Endothelial cell of umbilical vein (primary cell): ENCODE measurements at regions not wholly inside any gene's neighbourhood (a gene's known extent, or its start where the extent isn't known, plus 50 kb on each side); places are given as distances from the start of the nearest gene placed in this dataset.
A peak's percentile ranks its signal among the peaks of the same experiment; 100 is the strongest.

Experiments
- BruUV-seq: library from RNA; stranded (reverse); fragments of 400-500 nt; replicated peaks from 2 replicates; lab custom pipeline; 2021; lab: Mats Ljungman, UMichigan
- CTCF ChIA-PET: fragments of 300-600, 350-600 bp; sonication (Branson Sonifier 250); formaldehyde crosslinking; loops from one replicate; lab custom pipeline; 2021; ENCODE audit warnings: antibody characterized with exemption, inconsistent platforms; lab: Charles Lee
- POLR2A ChIA-PET: fragments of 300-600, 350-600 bp; sonication (Branson Sonifier 250); formaldehyde crosslinking; loops from one replicate; lab custom pipeline; 2021; ENCODE audit warnings: antibody characterized with exemption, inconsistent platforms; lab: Charles Lee
- DNase-seq: peaks from one replicate; pipeline ENCODE4 v3.0.0-alpha.2; 2011; ENCODE audit warnings: low read depth, low spot score
- FAIRE-seq: peaks from 2 replicates; lab custom pipeline; 2011; peaks lifted over from hg19 to GRCh38; lab: Jason Lieb, UNC
- H2AFZ ChIP-seq: 2 replicates; pipeline ENCODE4 v1.6.0; 2012; ENCODE audit warnings: low read depth, low read length, control low read depth, inconsistent platforms
- H3K27ac ChIP-seq: 2 replicates; pipeline ENCODE4 v1.5.1; 2011; ENCODE audit warnings: low read depth, mild to moderate bottlenecking, control low read depth, low read length, moderate library complexity; ENCODE audit not compliant: insufficient read depth
- H3K27me3 ChIP-seq, 2 experiments: 2 replicates each; pipeline versions ENCODE4 v1.6.0 to v1.6.1; 2011; ENCODE audit warnings: low read length in 2 of 2, mixed read lengths in 1 of 2; ENCODE audit not compliant: control insufficient read depth in 2 of 2, insufficient read depth in 2 of 2
- H3K36me3 ChIP-seq, 2 experiments: 2 replicates in 1 of 2; 3 replicates in 1 of 2; pipeline ENCODE4 v1.5.1; 2011; ENCODE audit warnings: low read length in 2 of 2, mild to moderate bottlenecking in 1 of 2, moderate library complexity in 1 of 2; ENCODE audit not compliant: control insufficient read depth in 2 of 2, insufficient read depth in 2 of 2; ENCODE audit errors: extremely low read depth in 1 of 2
- H3K4me1 ChIP-seq: 3 replicates; pipeline ENCODE4 v1.5.1; 2011; ENCODE audit warnings: mild to moderate bottlenecking, low read length; ENCODE audit not compliant: control insufficient read depth, insufficient read depth; ENCODE audit errors: extremely low read depth
- H3K4me2 ChIP-seq: 2 replicates; pipeline ENCODE4 v1.6.1; 2011; ENCODE audit warnings: low read length, control low read depth, mixed read lengths; ENCODE audit not compliant: insufficient read depth
- H3K4me3 ChIP-seq, 3 experiments: fragments of 200-600 bp in 1 of 3; sonication (generic), shearing (Covaris generic) in 1 of 3; replicated peaks in 1 of 3; 2 replicates each; pipeline ENCODE4 v1.5.1; 2011 to 2016; ENCODE audit warnings: control low read depth in 3 of 3, low read length in 3 of 3, mild to moderate bottlenecking in 2 of 3, inconsistent platforms in 1 of 3, low read depth in 1 of 3, moderate library complexity in 1 of 3; ENCODE audit not compliant: insufficient read depth in 1 of 3
- H3K79me2 ChIP-seq: 2 replicates; pipeline ENCODE4 v1.6.0; 2012; ENCODE audit warnings: low read length, inconsistent platforms; ENCODE audit not compliant: control insufficient read depth, insufficient read depth
- H3K9ac ChIP-seq: replicated peaks from 2 replicates; pipeline ENCODE3; 2011; ENCODE audit warnings: low read length, control low read depth; ENCODE audit not compliant: insufficient read depth; ENCODE audit errors: extremely low read depth
- H3K9me1 ChIP-seq: replicated peaks from 3 replicates; pipeline ENCODE4 v1.6.0; 2011; ENCODE audit warnings: mild to moderate bottlenecking, low read length; ENCODE audit not compliant: control insufficient read depth, insufficient read depth; ENCODE audit errors: extremely low read depth
- H3K9me3 ChIP-seq: replicated peaks from 2 replicates; pipeline ENCODE4 v1.5.1; 2012; ENCODE audit warnings: low read length, inconsistent platforms; ENCODE audit not compliant: control insufficient read depth, insufficient read depth
- H4K20me1 ChIP-seq: replicated peaks from 2 replicates; pipeline ENCODE3; 2011; ENCODE audit warnings: mild to moderate bottlenecking, low read length; ENCODE audit not compliant: control insufficient read depth, insufficient read depth; ENCODE audit errors: extremely low read depth
- EZH2 ChIP-seq: IDR thresholded peaks from 2 replicates; pipeline ENCODE4 v1.6.1; 2012; ENCODE audit warnings: borderline replicate concordance, low read depth, mild to moderate bottlenecking, moderate library complexity, low read length, inconsistent platforms; ENCODE audit not compliant: severe bottlenecking
- FOS ChIP-seq: IDR thresholded peaks from 2 replicates; pipeline ENCODE4 v1.6.1; 2011; ENCODE audit warnings: mild to moderate bottlenecking, low read length, moderate library complexity, borderline replicate concordance; ENCODE audit not compliant: insufficient read depth
- GATA2 ChIP-seq: IDR thresholded peaks from 2 replicates; pipeline ENCODE4 v1.7.0; 2011; ENCODE audit warnings: low read depth, mild to moderate bottlenecking, moderate library complexity, mixed read lengths, low read length; ENCODE audit not compliant: insufficient read length, insufficient read depth
- JUN ChIP-seq: IDR thresholded peaks from 2 replicates; pipeline ENCODE4 v1.6.1; 2011; ENCODE audit warnings: borderline replicate concordance, low read depth; ENCODE audit not compliant: insufficient read length, insufficient read depth
- MYC ChIP-seq: IDR thresholded peaks from one replicate; pipeline ENCODE4 v1.6.1; 2011; ENCODE audit warnings: mild to moderate bottlenecking, low read depth, low read length
- POLR2A ChIP-seq: IDR thresholded peaks from 2 replicates; pipeline ENCODE4 v1.6.1; 2012; ENCODE audit warnings: low read depth, mild to moderate bottlenecking, control low read depth, low read length
- POLR2AphosphoS5 ChIP-seq: IDR thresholded peaks from 2 replicates; pipeline ENCODE4 v1.6.1; 2012; ENCODE audit warnings: low read depth, mild to moderate bottlenecking, control low read depth, low read length, moderate library complexity; ENCODE audit not compliant: insufficient read depth
- dilution Hi-C: fragments of 300-500 bp; cut with MboI; formaldehyde crosslinking; loops from one replicate; pipeline ENCODE4 v1.15.0; 2019; ENCODE audit warnings: low sequenced_read_pairs; ENCODE audit not compliant: extremely low pct_ligation_motif_present
- intact Hi-C: fragments of 100-400 bp; cut with micrococcal nuclease; formaldehyde crosslinking; loops from one replicate; pipeline ENCODE4 v1.10.0; 2022
- TF ChIP-seq, protein P1 (sequence below), 2 donors: IDR thresholded peaks; 1 replicate in 1 of 2; 2 replicates in 1 of 2; pipeline ENCODE4 v1.5.1; 2011; ENCODE audit warnings: low read length in 2 of 2, mild to moderate bottlenecking in 2 of 2, moderate library complexity in 2 of 2, control low read depth in 1 of 2, inconsistent platforms in 1 of 2, low read depth in 1 of 2; ENCODE audit not compliant: insufficient read depth in 1 of 2; ENCODE audit errors: extremely low read depth in 1 of 2
- TF ChIP-seq, protein P2 (sequence below): IDR thresholded peaks from 2 replicates; pipeline ENCODE4 v1.6.1; 2011; ENCODE audit not compliant: insufficient read depth, insufficient read length

DNA sequence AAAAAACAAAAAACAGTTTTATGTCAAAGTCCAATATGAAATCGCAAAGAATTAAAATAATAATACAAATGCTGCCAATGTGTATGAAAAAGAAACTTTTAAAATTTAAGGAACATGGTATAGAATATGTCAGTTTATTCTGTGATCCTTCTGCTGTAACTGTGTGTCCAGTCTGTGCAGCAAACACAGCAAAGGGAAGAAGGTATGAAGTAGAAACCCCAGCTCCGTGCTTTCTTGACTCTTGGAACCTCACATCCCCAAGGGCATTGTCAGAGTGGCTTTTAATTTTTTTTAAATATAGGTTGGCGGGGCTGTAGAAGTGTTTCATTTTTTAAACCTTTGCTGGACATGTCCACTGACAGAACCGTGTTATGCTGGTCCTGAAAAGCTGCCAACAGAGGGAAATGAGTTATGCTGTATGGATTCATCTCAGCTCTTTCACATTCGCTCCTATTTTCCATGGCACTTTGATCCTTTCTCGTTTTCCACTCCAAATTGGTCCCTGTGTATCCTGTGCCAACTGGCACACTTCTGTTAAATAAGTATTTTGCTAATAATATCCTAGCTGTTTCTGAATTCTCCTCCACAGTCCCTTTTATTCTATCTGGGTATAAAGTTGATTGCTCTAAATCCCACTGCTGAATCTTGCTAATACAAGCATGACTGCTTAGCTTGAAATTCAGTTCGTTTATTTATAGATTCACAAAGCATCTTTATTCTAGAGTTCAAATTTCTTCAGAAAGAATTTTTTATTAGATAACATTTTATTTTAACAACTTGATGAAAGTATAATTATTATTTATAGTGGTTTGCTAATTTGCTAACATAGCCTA, 127.0 kb upstream of the DDIT4L start:
- no peak overlapping the region for H3K9ac ChIP-seq
- H2AFZ ChIP-seq, result peak overlapping the region; percentile 57
- H4K20me1 ChIP-seq, result no peaks in the 10 kb centered on the region
- H3K9me1 ChIP-seq, result no peaks in the 10 kb centered on the region
- ChIA-PET POLR2A (no interaction called here), CTCF (interaction anchor here (0.9 to 1.4 kb wide), 3 partner anchors 11 to 224 kb away, joined by 3 to 8 read pairs (median 4); no protein-coding TSS in a partner anchor)
- peaks cover 4% of the 10 kb centered on the region for H3K4me1 ChIP-seq
- dilution Hi-C loops, result no loop called here
- H3K9me3 ChIP-seq, result no peaks in the 10 kb centered on the region
- H3K36me3 ChIP-seq, result no peaks in the 10 kb centered on the region
- no peak overlapping the region for H3K4me2 ChIP-seq
- peak; percentile 63 for DNase-seq
- no peak for FAIRE-seq
- no peaks in the 10 kb centered on the region for H3K79me2 ChIP-seq
- no peaks in the 10 kb centered on the region for H3K27me3 ChIP-seq
- intact Hi-C loops, result no loop called here
- H3K27ac ChIP-seq, result no peak overlapping the region
- BruUV-seq, result no TSS peak
- TF ChIP-seq JUN (no peak), POLR2A (no peak), POLR2AphosphoS5 (no peak), FOS (no peak), GATA2 (no peak), MYC (no peak), EZH2 (no peak)
- TF ChIP-seq, protein P1, sequence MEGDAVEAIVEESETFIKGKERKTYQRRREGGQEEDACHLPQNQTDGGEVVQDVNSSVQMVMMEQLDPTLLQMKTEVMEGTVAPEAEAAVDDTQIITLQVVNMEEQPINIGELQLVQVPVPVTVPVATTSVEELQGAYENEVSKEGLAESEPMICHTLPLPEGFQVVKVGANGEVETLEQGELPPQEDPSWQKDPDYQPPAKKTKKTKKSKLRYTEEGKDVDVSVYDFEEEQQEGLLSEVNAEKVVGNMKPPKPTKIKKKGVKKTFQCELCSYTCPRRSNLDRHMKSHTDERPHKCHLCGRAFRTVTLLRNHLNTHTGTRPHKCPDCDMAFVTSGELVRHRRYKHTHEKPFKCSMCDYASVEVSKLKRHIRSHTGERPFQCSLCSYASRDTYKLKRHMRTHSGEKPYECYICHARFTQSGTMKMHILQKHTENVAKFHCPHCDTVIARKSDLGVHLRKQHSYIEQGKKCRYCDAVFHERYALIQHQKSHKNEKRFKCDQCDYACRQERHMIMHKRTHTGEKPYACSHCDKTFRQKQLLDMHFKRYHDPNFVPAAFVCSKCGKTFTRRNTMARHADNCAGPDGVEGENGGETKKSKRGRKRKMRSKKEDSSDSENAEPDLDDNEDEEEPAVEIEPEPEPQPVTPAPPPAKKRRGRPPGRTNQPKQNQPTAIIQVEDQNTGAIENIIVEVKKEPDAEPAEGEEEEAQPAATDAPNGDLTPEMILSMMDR (IDR thresholded peaks at IDR 0.05; ENCODE audit: extremely low read depth in 1 of 2, insufficient read depth in 1 of 2, low read depth in 1 of 2, low read length in 2 of 2), result no peak
- TF ChIP-seq, protein P2, sequence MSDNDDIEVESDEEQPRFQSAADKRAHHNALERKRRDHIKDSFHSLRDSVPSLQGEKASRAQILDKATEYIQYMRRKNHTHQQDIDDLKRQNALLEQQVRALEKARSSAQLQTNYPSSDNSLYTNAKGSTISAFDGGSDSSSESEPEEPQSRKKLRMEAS, result no peak
- no peak overlapping the region for H3K4me3 ChIP-seq
